ENCODE measurements at regions not wholly inside any gene's neighbourhood (a gene's known extent, or its start where the extent isn't known, plus 50 kb on each side); places are given as distances from the start of the nearest gene placed in this dataset.
"Not testable (repeated sequence)": the region's sequence is repeated elsewhere in the genome, so short reads cannot be mapped to it uniquely, and the experiment has no call there.

- Histone ChIP-seq H3K36me3 (no peaks in the 10 kb centered on the region), H3K9ac (ENCODE audit: low read depth in 2 of 2, low read length in 2 of 2) (no peak overlapping the region), H3K9me3 (no peaks in the 10 kb centered on the region), H3K27me3 (no peaks in the 10 kb centered on the region), H3K27ac (no peak overlapping the region), H3K4me3 (no peak overlapping the region), H3K4me1 (no peaks in the 10 kb centered on the region)
- no peak for DNase-seq
- intact Hi-C loops (cut with DNase I): no loop called here
- no peak for TF ChIP-seq CTCF (IDR thresholded peaks at IDR 0.05)
These were observed 166.6 kb upstream of the ZNF717 start for GRCh38 chr3:75951941-75952340.

- H3K9me3 ChIP-seq; intact Hi-C loops (cut with DNase I); H3K4me3 ChIP-seq; H3K27me3 ChIP-seq; H3K27ac ChIP-seq; H3K9ac ChIP-seq (ENCODE audit: low read depth in 2 of 2, low read length in 2 of 2); DNase-seq; H3K36me3 ChIP-seq; H3K4me1 ChIP-seq: not testable (repeated sequence)
These were observed 174.7 kb upstream of the ZNF717 start for GRCh38 chr3:75960031-75960430.

- H3K27me3 ChIP-seq; H3K4me1 ChIP-seq; H3K36me3 ChIP-seq; DNase-seq; H3K27ac ChIP-seq; intact Hi-C loops (cut with DNase I); H3K9ac ChIP-seq (ENCODE audit: low read depth in 2 of 2, low read length in 2 of 2); H3K4me3 ChIP-seq; H3K9me3 ChIP-seq: not testable (repeated sequence)
These were observed 176.7 kb upstream of the ZNF717 start for GRCh38 chr3:75962054-75962453.

- H3K27ac ChIP-seq: no peak overlapping the region
These were observed 181.7 kb upstream of the ZNF717 start for GRCh38 chr3:75967071-75967470.

GRCh38 chr3:75978686-75979085 is 193.3 kb upstream of the ZNF717 start:
- Histone ChIP-seq H3K9me3 (no peaks in the 10 kb centered on the region), H3K27ac (no peak overlapping the region), H3K4me1 (no peaks in the 10 kb centered on the region), H3K36me3 (no peaks in the 10 kb centered on the region), H3K9ac (ENCODE audit: low read depth in 2 of 2, low read length in 2 of 2) (no peak overlapping the region), H3K27me3 (no peaks in the 10 kb centered on the region), H3K4me3 (no peak overlapping the region)
- no peak for DNase-seq
- TF ChIP-seq CTCF (IDR thresholded peaks at IDR 0.05): no peak
- intact Hi-C loops (cut with DNase I): no loop called here

More at GRCh38 chr3:75967071-75967470, 181.7 kb upstream of the ZNF717 start:
- Histone ChIP-seq H3K4me3 (no peak overlapping the region), H3K36me3 (no peaks in the 10 kb centered on the region), H3K9ac (ENCODE audit: low read depth in 2 of 2, low read length in 2 of 2) (no peak overlapping the region), H3K27me3 (no peaks in the 10 kb centered on the region), H3K4me1 (no peaks in the 10 kb centered on the region), H3K9me3 (no peaks in the 10 kb centered on the region)
- no peak for DNase-seq
- no peak for TF ChIP-seq CTCF (IDR thresholded peaks at IDR 0.05)
- intact Hi-C loops (cut with DNase I): no loop called here

- no peaks in the 10 kb centered on the region for H3K4me1 ChIP-seq
- H3K4me3 ChIP-seq: no peak overlapping the region
- TF ChIP-seq CTCF (IDR thresholded peaks at IDR 0.05): no peak
- no peak for DNase-seq
- H3K9me3 ChIP-seq: no peaks in the 10 kb centered on the region
- H3K27me3 ChIP-seq: no peaks in the 10 kb centered on the region
- no peaks in the 10 kb centered on the region for H3K36me3 ChIP-seq
- no peak overlapping the region for H3K9ac ChIP-seq (ENCODE audit: low read depth in 2 of 2, low read length in 2 of 2)
- no peak overlapping the region for H3K27ac ChIP-seq
- intact Hi-C loops (cut with DNase I): no loop called here
These were observed 196.1 kb upstream of the ZNF717 start for GRCh38 chr3:75981401-75981800.

GRCh38 chr3:75982151-75982550 is 196.8 kb upstream of the ZNF717 start:
- H3K9me3 ChIP-seq: no peaks in the 10 kb centered on the region
- no peaks in the 10 kb centered on the region for H3K4me1 ChIP-seq
- no peak overlapping the region for H3K27ac ChIP-seq
- no peak for TF ChIP-seq CTCF (IDR thresholded peaks at IDR 0.05)
- H3K9ac ChIP-seq (ENCODE audit: low read depth in 2 of 2, low read length in 2 of 2): no peak overlapping the region
- no peak for DNase-seq
- H3K27me3 ChIP-seq: no peaks in the 10 kb centered on the region
- H3K36me3 ChIP-seq: no peaks in the 10 kb centered on the region
- intact Hi-C loops (cut with DNase I): no loop called here
- H3K4me3 ChIP-seq: no peak overlapping the region

Measured in colonic mucosa (tissue), 4 donors.